ENCODE measurements at regions not wholly inside any gene's neighbourhood (a gene's known extent, or its start where the extent isn't known, plus 50 kb on each side); places are given as distances from the start of the nearest gene placed in this dataset.

DNA sequence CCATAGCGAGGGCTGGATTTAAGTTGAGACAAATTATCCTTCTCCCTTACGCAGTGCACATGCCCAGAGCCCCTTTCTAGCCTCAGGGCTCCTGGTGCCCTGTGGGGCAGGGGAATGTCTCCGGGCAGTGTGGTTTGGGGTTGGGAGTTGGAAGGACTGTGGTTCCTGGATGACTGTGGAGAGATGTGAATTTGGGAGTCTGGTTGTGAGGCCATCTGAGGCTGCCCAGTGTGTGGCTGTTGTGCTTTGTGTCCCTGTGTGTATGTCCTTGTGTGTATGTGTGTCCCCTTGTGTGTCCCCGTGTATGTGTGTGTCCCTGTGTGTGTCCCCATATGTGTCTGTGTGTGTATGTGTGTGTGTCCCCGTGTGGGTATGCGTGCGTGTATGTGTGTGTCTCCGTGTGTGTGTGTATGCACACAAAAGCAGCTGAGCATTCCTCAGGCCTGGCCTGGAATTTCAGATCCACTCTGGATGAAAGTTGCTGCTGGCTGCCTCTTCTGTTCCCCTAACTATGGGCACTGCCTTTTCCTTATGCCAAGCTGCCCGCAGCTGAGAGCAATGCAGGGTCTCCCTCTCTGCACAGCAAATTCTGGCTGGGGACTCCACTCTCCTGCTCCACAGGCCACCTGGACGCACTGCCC is 65.4 kb downstream of the UBIAD1 start:
- DNase-seq (ENCODE audit: low read depth in 2 of 2) = no peak

DNA sequence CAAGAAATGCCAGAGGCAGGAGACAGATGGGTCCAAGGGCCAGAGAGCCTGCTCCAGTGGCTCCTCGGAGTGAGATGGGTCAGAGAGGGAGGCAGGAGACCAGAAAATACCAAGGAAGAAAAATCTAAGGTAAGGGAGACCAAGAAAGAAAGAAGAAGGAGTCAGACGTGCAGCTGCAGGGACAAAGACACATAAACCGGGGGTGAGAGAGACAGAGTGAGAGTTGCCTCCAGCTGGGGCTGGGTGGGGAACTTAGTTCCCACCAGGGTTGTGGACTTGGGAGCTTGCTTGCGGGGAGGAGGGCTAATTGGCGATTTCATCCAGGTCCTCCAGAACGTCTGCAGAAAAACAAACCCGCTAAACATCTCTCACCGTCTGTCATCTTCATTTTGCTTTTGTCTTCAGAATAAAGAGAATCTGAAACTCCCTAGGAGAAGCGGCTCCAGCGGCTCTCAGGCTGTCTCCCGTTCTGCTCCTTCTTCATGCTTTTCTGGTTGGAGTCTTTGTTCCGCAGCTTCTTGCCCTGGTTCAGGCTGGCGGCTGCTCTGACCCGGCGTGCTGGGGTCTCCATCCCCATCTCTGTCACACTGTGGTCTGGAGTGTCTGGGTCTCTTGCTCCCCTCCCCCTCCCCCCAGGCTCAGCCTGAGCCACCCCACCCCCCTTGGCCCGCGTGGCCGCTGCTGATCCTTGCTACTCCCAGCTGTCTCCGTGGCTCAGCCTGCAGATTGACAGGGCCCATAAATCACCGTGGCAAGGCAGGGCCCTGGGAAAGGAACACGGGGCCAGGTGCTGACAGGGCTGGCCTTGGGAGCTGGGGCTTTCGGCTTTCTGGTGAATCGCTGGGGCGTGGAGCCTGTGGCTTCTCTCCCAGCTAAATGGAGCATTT is 66.6 kb downstream of the UBIAD1 start:
- no peak for DNase-seq (ENCODE audit: low read depth in 2 of 2)

DNA sequence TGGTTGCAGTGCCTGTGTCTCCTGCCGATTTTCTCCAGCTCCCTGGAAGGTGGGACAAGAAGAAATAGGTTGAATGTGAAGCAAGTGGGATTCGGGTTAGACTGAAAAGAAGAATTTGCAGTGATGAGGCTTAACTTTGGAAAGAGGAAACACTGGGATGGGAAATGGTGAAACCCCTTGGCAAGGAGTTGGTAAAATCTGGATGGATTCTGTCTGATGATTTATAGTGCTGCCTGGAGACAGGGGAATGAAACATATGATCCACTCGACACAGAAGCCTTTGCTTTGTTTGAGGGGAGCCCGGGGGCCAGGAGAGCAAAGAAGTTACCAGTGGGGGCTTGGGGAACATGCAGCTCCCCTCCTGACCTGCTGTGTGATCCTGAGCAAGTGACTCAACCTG is 67.2 kb downstream of the UBIAD1 start:
- no peak for DNase-seq (ENCODE audit: low read depth in 2 of 2)

DNA sequence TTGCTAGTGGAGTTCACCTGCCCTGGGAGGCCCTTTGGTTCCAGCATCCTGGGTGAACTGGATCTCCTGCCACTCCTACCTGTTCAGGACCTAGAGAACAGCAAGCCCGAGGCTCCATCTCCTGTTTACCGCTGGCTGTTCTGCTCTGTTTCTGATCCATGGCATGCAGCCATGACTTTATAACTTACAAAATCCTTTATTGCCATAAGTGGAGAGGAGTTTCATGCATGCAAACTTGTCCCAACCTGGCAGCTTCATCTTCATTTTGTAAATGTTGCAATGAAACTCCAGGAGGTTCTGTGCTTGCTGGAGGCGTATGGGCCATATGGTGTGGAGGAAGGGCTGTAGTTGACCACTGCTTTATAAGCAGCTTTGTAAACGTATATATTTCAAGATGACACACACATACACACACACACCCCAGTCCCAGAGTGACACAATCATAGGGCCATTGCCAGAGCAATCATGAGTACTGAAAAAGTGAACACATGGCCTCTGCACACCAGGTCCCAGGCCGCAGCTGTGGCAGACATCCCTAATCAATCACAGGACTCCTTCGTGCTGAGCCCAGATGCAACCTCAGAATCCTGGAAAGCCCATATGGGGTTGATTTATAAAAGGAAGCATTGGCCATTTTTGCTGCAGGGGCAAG is 69.0 kb downstream of the UBIAD1 start:
- no peak for DNase-seq (ENCODE audit: low read depth in 2 of 2)

DNA sequence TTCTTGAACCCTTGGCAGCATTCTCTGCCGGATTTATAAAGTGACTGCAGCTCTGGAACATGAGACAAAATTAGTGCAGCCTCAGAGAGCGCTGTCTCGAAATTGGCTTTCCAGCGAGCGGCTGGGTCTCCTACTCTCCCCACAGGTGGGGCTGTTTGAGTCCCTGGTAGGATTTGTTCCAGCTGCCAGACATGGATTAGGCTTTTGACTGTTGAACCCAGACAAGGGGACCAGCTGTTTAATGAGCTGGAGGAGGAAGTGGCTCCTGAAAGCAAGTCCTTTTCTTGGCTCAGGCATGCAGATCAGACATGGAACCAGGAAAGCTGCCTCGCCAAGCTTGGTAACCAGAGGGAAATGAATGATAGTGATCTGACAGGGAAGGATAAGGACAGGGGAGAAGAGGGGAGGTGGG is 69.6 kb downstream of the UBIAD1 start:
- DNase-seq (ENCODE audit: low read depth in 2 of 2) = no peak

DNA sequence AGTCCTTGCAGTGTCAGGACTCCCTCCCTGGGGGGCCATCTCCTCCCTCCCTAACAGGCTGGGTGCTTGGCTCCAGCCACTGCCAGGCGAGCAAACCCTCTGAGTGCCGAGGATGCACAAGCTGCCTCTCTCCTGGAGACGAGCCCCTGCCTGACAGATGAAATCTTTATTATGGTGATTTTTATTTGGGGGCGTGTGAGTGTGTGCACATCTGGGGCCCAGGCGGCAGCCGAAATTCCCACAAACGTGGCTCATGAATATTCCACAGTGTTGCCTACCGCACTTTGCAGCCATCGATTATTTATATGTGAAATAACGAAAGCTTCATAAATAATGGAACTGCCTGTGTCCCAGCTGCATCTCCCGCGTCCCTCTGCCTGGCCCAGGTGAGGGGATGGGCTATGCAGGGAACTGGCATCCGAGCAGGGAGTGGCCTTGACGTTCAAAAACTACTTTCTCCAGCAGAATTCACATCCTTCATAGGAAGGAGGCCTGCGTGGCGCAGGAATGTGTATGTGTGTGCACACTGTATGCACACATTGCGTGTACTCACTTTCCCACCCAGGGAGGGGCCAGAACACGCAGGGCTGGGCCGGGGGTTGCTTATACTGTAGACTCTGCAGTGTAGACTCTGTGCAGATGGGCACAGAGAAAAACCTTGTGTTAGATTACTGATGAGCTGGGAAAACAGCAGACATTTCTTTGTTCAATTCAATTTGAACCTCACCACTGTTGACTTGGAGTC is 73.1 kb downstream of the UBIAD1 start:
- DNase-seq (ENCODE audit: low read depth in 2 of 2) = no peak

DNA sequence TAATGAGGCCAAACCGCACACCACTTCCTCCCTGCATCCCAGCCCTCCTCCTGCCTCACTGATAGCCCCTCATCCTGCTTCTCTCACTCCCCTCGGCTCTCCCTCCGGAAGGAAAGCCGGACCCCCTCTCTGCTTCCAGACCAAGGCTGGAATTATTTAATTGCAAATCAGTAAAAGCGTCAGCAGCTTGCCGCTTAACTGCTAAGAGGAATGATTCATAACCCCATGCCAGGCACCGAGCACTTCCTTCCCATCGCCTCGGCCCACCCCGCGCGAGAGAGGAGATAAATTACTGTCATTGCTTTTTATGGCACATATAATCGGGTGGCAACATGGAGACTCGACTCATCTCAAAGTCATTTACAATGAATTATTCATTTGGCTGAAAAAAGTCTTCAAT is 77.3 kb downstream of the UBIAD1 start:
- no peak for DNase-seq (ENCODE audit: low read depth in 2 of 2)

DNA sequence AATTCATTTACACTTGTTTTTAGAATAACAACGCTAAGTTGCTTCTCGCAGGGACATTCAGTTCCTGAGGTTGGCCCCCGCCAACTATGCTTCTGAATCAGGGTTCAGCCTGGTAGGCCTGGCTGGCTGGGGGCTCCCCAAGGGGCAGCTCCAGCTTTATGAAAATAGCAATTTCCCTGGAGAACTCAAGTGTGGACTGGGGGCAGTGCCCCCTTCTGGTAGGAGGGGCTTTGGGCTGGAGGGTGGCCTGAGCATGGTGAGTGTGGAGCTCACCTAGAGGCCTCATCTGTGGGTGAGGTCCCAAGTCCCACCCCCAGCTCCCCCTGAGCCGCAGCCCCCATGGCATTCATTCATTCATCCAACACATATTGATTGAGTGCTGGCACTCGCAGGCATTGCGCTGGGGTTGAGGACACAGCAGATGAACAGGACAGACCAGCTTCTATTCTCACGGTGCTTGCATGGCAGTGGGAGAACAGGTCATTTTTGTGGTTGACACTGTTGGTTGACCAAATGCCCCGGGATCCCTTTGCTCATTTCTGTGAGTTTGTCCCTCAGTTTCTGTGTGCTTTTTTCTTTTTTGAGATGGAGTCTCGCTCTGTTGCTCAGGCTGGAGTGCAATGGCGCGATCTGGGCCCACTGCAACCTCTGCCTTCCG is 79.2 kb downstream of the UBIAD1 start:
- no peak for DNase-seq (ENCODE audit: low read depth in 2 of 2)

DNA sequence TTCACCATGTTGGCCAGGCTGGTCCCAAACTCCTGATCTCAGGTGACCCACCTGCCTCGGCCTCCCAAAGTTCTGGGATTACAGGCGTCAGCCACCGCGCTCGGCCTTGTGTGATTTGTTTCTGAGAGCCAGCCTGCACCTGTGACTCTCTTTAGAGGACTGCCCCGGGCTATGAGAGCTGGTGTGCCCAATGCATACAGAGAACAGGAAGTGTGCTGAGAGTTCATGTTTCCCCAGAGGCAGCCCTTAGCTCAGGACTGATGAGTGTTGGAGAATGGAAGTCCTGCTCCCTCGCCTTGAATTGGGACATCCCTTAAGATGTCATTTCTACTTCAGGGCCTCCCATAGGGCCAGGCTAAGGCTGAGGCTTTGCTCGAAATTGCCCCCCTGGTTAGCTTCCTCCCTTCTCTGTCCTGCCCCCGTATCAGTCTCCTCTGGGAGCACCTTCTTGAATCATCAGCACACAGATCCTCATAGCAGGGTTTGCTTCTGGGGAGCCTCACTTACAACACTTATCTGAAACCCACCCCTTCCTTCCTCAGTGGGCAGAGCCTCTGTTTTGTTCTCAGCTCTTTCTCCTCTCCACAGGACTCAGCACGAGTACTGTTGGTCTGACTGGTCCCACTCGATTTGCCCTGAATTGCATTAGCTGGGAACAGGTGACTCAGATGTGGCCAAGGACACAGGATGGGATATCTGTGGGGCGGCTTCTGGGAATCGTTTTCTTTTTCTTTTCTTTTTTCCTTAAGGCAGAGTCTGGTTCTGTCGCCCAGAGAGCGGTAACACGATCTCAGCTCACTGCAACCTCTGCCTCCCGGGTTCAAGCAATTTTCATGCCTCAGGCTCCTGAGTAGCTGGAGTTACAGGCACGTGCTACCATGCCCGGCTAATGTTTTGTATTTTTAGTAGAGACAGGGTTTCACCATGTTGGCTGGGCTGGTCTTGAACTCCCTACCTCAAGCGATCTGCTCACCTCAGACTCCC is 80.1 kb downstream of the UBIAD1 start:
- DNase-seq (ENCODE audit: low read depth in 2 of 2) = no peak

DNA sequence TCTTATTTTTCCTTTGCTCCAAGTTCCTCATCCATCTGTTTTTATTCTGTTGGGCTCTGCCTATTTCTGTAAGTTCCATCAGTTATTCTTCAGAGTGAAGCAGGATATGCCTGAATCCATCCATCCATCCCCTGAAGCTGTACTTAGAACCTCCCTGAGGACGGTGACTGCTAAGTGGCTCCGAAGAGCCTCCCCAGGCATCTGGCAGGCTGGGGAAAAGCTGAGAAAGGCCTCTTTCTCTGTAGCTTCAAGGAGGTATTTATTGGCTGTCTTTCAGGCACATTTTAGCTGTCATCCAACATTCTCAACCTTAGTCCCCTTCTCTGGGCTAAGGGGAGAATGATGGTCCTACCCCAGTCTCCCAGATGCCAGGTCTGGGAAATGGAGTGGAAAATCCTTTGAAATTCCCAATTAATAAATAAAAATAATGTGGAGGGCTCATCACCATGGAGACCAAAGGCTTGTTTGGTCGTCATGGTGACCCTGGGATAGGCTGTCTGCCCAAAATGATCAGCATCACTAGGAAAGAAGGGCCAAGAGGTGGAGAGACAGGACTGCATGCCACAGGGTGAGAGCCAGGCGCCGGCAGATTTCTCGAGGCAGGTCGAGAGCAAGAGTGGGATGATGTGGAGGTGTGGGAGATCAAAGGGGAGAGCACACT is 82.0 kb downstream of the UBIAD1 start:
- DNase-seq (ENCODE audit: low read depth in 2 of 2) = no peak

DNA sequence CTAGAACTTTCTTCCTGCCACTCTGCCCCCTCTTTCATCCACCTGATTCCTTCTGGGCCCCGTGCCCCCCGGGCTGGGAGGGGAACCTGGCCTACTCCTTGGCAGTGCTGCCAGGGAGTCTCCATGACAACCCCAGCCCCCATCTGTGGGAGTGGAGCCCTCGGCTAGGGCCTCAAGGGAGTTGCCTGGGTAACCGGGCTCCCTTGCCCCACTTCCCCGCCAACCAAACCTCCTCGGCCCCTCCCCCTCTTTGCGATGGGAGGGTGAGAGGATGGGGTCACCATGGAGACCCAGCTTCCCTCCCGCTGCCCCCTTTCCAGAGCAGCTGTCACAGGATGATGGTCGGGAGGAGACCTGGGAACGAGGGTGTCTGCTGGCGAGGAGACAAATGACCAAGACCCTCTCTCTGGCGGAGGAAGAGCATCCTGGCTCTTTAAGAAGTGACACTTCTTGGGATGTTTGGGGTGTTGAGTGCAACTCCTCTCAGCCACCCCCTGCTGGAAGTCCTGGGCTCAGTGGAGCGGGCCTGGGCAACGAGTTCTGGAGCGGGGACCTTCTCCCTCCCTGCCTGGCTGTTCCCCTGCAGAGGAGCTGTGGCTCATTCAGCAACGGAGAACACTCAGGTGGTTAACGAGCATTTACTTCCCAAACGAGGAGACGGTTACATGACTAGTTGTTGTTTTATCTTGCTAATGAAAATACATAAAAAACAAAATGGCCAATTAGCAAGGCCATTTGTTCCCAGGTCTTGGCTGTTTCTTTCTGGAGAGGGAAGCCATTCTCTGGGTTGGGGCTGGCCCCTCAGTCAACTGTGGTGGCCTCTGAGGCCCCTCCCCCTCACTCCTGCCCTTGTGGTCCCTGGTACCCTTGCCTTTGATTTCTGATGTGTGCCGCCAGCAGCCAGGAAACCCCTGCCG is 82.8 kb downstream of the UBIAD1 start:
- DNase-seq (ENCODE audit: low read depth in 2 of 2) = no peak

DNA sequence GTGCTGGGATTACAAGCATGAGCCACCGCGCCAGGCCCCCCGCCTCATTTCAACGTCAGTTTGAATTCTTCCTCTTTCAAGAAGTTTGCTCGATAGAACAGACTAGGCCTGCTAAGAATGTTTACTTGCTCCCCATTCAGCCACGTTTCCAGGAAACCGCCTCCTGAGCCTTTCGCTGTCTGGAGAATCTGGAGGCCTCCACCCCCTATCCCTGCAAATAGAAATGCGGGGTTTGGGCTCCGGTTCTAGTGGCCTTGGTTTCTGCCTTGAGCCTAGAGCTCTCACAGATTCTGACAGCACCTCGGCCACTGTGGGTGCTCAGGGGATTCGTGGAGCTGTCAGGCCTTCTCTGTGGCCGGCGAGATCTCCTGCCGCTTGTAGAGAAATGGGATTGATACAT is 84.3 kb downstream of the UBIAD1 start:
- DNase-seq (ENCODE audit: low read depth in 2 of 2) = no peak

DNA sequence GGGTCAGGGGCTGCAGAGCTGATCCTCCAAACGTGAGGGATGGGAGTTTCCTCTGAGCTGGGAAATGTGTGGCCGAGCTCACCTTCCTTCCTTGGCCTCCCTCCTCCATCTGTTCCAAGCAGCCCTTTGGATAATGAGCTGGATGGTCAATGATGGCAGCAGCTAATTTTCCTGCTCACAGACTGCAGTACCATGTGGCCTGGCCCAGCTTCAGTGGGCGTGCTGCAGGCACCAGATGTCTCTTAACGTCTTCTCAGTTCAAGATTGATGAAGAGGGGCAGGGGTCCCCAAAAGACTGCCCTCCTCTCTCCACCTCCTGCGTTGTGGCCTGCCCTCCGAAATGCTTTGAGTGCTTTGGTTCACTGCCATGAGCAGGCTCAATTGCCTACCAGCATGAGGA is 86.0 kb downstream of the UBIAD1 start:
- DNase-seq (ENCODE audit: low read depth in 2 of 2) = no peak

DNA sequence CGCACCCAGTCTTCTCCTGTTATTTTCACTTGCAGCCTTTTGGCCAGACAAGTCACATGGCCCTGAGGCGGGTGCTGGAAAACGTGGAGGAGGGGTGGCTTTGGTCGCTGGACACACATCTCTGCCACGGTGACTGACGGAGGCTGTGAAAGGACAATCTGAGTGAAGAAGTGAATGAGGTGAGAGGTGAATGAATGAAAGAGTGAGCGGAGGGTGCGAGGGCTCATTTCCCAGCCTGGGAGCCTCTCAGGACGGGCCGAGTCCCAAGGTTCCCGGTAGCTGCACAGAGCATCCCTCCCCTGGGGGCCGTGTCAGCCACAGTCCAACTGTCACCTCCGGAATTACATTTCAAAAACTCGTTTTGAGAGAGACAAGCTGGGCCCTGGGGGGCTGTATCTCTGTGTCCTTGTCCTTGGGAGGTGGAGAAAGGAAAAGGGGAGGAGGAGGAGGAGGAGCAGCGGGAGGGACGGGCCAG is 89.6 kb downstream of the UBIAD1 start:
- DNase-seq (ENCODE audit: low read depth in 2 of 2) = no peak

DNA sequence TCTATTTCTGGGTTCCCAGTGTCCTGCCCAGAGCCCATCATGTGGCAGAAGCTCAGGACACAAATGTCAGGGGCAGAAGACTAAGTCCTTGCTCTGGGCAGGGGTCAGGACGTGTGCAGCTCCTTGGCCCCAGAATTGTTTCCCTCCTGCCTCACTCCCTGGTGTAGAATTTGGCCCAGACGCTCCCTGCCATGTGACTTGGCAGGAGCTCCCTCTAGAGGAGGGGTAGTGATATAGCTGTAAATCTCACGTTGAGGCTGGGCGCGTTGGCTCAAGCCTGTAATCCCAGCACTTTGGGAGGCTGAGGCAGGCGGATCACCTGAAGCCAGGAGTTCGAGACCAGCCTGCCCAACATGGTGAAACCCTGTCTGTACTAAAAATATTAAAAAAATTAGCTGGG is 91.2 kb downstream of the UBIAD1 start:
- DNase-seq (ENCODE audit: low read depth in 2 of 2) = no peak

DNA sequence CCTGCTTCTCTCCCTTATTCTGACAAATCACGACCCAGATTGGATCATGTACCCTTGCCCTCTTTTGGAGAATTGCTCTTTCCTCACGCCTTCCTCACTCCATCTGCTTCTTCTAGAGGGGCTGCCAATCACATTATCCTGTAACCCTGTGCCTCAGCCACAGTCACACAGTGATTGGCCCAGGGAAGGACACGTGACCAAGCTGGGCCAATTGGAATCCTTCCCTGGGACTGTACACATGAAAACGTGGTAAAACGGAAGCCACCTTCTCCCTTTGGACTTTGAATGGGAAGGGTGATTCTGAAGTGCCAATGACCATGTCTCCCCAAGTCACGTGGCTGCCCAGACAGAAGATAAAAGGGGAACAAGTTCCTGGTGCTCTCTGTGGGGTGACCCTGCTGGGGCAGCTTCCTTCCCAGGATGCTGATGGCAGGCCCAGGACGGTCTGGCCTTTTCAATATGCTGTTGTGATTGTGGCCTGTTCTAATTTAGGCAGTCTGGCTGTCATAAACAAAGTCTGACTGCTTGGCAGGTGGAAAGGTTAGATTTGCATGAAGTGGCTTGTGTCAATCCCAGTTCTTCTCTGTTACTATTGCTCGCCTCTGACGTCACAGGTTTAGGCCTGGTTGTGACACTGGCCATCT is 92.9 kb downstream of the UBIAD1 start:
- no peak for DNase-seq (ENCODE audit: low read depth in 2 of 2)

DNA sequence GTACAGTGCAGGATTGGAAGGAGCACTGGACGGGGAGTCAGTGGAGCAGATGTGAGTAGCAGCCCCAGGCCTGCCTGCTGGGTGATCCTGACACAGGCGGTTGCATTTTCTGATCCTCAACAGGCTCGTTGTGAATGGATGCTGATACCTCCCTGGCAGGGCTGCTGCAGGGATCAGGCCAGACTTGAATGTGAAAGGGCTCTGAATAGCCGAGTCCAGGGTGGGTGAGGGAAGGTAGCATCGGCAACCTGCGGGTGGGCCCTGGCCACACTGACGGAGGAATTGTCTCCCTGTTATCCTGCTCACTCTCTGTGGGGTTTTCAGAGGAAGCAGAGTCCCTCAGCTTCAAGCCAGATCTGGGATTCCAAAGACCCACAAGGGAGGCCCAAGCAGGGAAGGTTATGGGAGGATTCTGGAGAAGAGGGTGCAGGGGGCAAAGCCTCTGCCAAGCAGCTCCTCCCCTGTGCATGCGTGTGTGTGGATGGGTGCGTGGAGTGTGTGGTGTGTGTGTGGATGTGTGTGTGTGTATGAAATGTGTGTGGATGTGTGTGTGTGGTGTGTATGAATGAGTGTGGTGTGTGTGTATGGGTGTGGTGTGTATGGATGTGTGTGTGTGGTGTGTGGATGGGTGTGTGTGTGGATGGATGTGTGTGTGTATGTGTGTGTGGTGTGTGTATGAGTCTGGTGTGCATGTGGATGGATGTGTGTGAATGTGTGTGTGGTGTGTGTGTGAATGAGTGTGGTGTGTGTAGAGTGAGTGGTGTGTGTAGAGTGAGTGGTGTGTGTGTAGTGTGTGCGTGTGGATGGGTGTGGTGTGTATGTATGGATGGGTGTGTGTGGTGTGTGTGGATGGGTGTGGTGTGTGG is 100.3 kb downstream of the UBIAD1 start:
- DNase-seq (ENCODE audit: low read depth in 2 of 2) = no peak
